A549 (cell line): ENCODE measurements at regions not wholly inside any gene's neighbourhood (a gene's known extent, or its start where the extent isn't known, plus 50 kb on each side); places are given as distances from the start of the nearest gene placed in this dataset.

Experiments used
- ATAC-seq, 2 experiments: fragments of 200-7000 bp in 1 of 2; fragments of >200 bp in 1 of 2; cut with Nextera tagmentation in 1 of 2; cut with Tn5 transposase in 1 of 2; 3 replicates each; pipeline versions ENCODE4 v1.8.0 to v1.9.1; 2018 to 2020; ENCODE audit warnings: mild to moderate bottlenecking in 1 of 2, moderate library complexity in 1 of 2
- CTCF ChIA-PET: fragments of 300-600 bp; sonication (Branson Sonifier 250); formaldehyde crosslinking; extraction: SDS; loops from one replicate; lab custom pipeline; 2021; ENCODE audit warnings: antibody characterized with exemption, inconsistent platforms; lab: Yijun Ruan, JAX
- POLR2A ChIA-PET: fragments of 350-600 bp; formaldehyde crosslinking; extraction: SDS; loops from one replicate; lab custom pipeline; 2021; ENCODE audit warnings: antibody characterized with exemption, inconsistent platforms; lab: Yijun Ruan, JAX
- DNase-seq, 2 experiments: peaks; one replicate each; pipeline versions ENCODE4 v3.0.0 to v3.0.0-alpha.2; 2011 to 2016; ENCODE audit warnings: low read depth in 1 of 2, low spot score in 1 of 2
- FAIRE-seq: peaks from 2 replicates; lab custom pipeline; 2011; peaks lifted over from hg19 to GRCh38; lab: Jason Lieb, UNC
- H3K27ac ChIP-seq, 2 experiments: fragments of >200 bp; sonication (Bioruptor Twin); formaldehyde crosslinking; 3 replicates each; pipeline ENCODE4 v1.5.1; 2016 to 2017
- H3K4me1 ChIP-seq: fragments of >200 bp; sonication (Bioruptor Twin); formaldehyde crosslinking; 3 replicates; pipeline ENCODE4 v1.6.1; 2016
- H3K4me2 ChIP-seq: fragments of >200 bp; sonication (Bioruptor Twin); formaldehyde crosslinking; 3 replicates; pipeline ENCODE4 v1.6.1; 2016
- H3K4me3 ChIP-seq: fragments of >200 bp; sonication (Bioruptor Twin); formaldehyde crosslinking; 3 replicates; pipeline ENCODE4 v1.5.1; 2016
- H3K9me3 ChIP-seq: fragments of >200 bp; sonication (Bioruptor Twin); formaldehyde crosslinking; 3 replicates; pipeline ENCODE4 v1.6.1; 2016
- BHLHE40 ChIP-seq: IDR thresholded peaks from 2 replicates; pipeline ENCODE4 v1.6.1; 2012; ENCODE audit warnings: low read depth, low read length, inconsistent platforms
- CEBPB ChIP-seq, 2 experiments: fragments of >200 bp in 1 of 2; sonication (Bioruptor Twin) in 1 of 2; formaldehyde crosslinking in 1 of 2; IDR thresholded peaks; 2 replicates each; pipeline ENCODE4 v1.6.1; 2012 to 2016
- CHD2 ChIP-seq: fragments of 150-350 bp; IDR thresholded peaks from 2 replicates; pipeline ENCODE4 v1.6.1; 2014; ENCODE audit warnings: low read length; ENCODE audit not compliant: partially characterized antibody
- CHD4 ChIP-seq: fragments of 200-600 bp; sonication (generic); IDR thresholded peaks from 2 replicates; pipeline ENCODE4 v1.6.1; 2016; ENCODE audit warnings: antibody characterized with exemption, mild to moderate bottlenecking, borderline replicate concordance
- EHF ChIP-seq: fragments of 250-450 bp; sonication (Bioruptor Pico); IDR thresholded peaks from 2 replicates; pipeline ENCODE4 v1.5.0; 2020; ENCODE audit warnings: mild to moderate bottlenecking
- FOSB ChIP-seq: fragments of 250-450 bp; sonication (Bioruptor Pico); IDR thresholded peaks from 2 replicates; pipeline ENCODE4 v1.5.0; 2020; ENCODE audit warnings: mild to moderate bottlenecking, moderate library complexity
- FOSL2 ChIP-seq, 2 experiments: fragments of 450-650 bp in 1 of 2; fragments of >200 bp in 1 of 2; sonication (Bioruptor Twin) in 1 of 2; formaldehyde crosslinking; IDR thresholded peaks; 2 replicates each; pipeline versions ENCODE4 v1.5.0 to v1.6.1; 2016 to 2020; ENCODE audit warnings: mild to moderate bottlenecking in 1 of 2, moderate library complexity in 1 of 2
- GATA3 ChIP-seq: IDR thresholded peaks from 2 replicates; pipeline ENCODE4 v1.6.1; 2012; ENCODE audit warnings: borderline replicate concordance
- HDAC2 ChIP-seq: fragments of 200-600 bp; sonication (generic); IDR thresholded peaks from 2 replicates; pipeline ENCODE4 v1.6.1; 2016
- HOXA7 ChIP-seq: fragments of 250-450 bp; sonication (Bioruptor Pico); IDR thresholded peaks from 2 replicates; pipeline ENCODE4 v1.5.0; 2020; ENCODE audit warnings: mild to moderate bottlenecking, moderate library complexity
- HOXB5 ChIP-seq: fragments of 250-450 bp; sonication (Bioruptor Pico); IDR thresholded peaks from 2 replicates; pipeline ENCODE4 v1.5.0; 2020; ENCODE audit warnings: mild to moderate bottlenecking, moderate library complexity
- JUN ChIP-seq, 2 experiments: fragments of >200 bp; sonication (Bioruptor Twin); formaldehyde crosslinking; IDR thresholded peaks; 2 replicates in 1 of 2; 3 replicates in 1 of 2; pipeline ENCODE4 v1.6.1; 2016 to 2017
- JUNB ChIP-seq: fragments of >200 bp; sonication (Bioruptor Twin); formaldehyde crosslinking; IDR thresholded peaks from 2 replicates; pipeline ENCODE4 v1.6.1; 2016
- KDM1A ChIP-seq: fragments of 200-600 bp; sonication (generic); IDR thresholded peaks from 2 replicates; pipeline ENCODE4 v1.6.1; 2016; ENCODE audit warnings: low read depth, mild to moderate bottlenecking
- MYC ChIP-seq: IDR thresholded peaks from 2 replicates; pipeline ENCODE4 v1.6.1; 2012; ENCODE audit warnings: mild to moderate bottlenecking, inconsistent platforms, low read length, improper control_type of control experiment, borderline replicate concordance
- NFE2L2 ChIP-seq: fragments of 150-350 bp; conservative IDR thresholded peaks from 2 replicates; pipeline ENCODE4 v1.6.1; 2014; ENCODE audit warnings: low read length
- PHF8 ChIP-seq: fragments of 200-600 bp; sonication (generic); IDR thresholded peaks from 2 replicates; pipeline ENCODE4 v1.6.1; 2016; ENCODE audit warnings: low read depth, mild to moderate bottlenecking, antibody characterized with exemption, moderate library complexity, borderline replicate concordance
- POLR2A ChIP-seq: IDR thresholded peaks from 2 replicates; pipeline ENCODE4 v1.6.1; 2012; ENCODE audit warnings: mild to moderate bottlenecking, low read length
- RCOR1 ChIP-seq: fragments of 150-350 bp; IDR thresholded peaks from 2 replicates; pipeline ENCODE4 v1.6.1; 2014; ENCODE audit warnings: antibody characterized with exemption, low read length, low read depth
- RNF2 ChIP-seq: fragments of 200-600 bp; sonication (generic); IDR thresholded peaks from 2 replicates; pipeline ENCODE4 v1.6.1; 2016; ENCODE audit warnings: low read depth, mild to moderate bottlenecking, antibody characterized with exemption, moderate library complexity, borderline replicate concordance
- SMC3 ChIP-seq: fragments of >200 bp; sonication (Bioruptor Twin); formaldehyde crosslinking; IDR thresholded peaks from 3 replicates; pipeline ENCODE4 v1.6.1; 2018; ENCODE audit warnings: inconsistent platforms
- ZC3H11A ChIP-seq: fragments of 450-650 bp; IDR thresholded peaks from 2 replicates; pipeline ENCODE4 v1.6.1; 2014; ENCODE audit warnings: antibody characterized with exemption, mild to moderate bottlenecking
- ZNF302 ChIP-seq: fragments of 250-450 bp; sonication (Bioruptor Pico); IDR thresholded peaks from 2 replicates; pipeline ENCODE4 v1.9.0; 2021; ENCODE audit warnings: inconsistent platforms, mild to moderate bottlenecking, moderate library complexity
- WGBS: methylation state at CpG from one replicate; pipeline ENCODE4 v1.1.6; 2017; ENCODE audit errors: missing lambda C conversion rate; 5-methylcytosine and 5-hydroxymethylcytosine counted together
- TF ChIP-seq, protein P1 (sequence below): fragments of >200 bp; sonication (Bioruptor Twin); formaldehyde crosslinking; IDR thresholded peaks from 3 replicates; pipeline ENCODE4 v1.5.1; 2016
- TF ChIP-seq, protein P2 (sequence below): IDR thresholded peaks from 2 replicates; pipeline ENCODE4 v1.6.1; 2012; ENCODE audit warnings: low read depth, borderline replicate concordance
- TF ChIP-seq, protein P3 (sequence below): fragments of 200-600 bp; sonication (generic); IDR thresholded peaks from 2 replicates; pipeline ENCODE4 v1.6.1; 2016; ENCODE audit warnings: antibody characterized with exemption, mild to moderate bottlenecking, moderate library complexity
- TF ChIP-seq, protein P4 (sequence below): IDR thresholded peaks from 2 replicates; pipeline ENCODE4 v1.6.1; 2012
- TF ChIP-seq, protein P5 (sequence below): fragments of >200 bp; sonication (Bioruptor Twin); formaldehyde crosslinking; IDR thresholded peaks from 3 replicates; pipeline ENCODE4 v1.6.1; 2016
- TF ChIP-seq, protein P6 (sequence below): fragments of 250-450 bp; sonication (Bioruptor Pico); IDR thresholded peaks from 2 replicates; pipeline ENCODE4 v1.5.0; 2021; ENCODE audit warnings: mild to moderate bottlenecking, moderate library complexity, borderline replicate concordance

DNA sequence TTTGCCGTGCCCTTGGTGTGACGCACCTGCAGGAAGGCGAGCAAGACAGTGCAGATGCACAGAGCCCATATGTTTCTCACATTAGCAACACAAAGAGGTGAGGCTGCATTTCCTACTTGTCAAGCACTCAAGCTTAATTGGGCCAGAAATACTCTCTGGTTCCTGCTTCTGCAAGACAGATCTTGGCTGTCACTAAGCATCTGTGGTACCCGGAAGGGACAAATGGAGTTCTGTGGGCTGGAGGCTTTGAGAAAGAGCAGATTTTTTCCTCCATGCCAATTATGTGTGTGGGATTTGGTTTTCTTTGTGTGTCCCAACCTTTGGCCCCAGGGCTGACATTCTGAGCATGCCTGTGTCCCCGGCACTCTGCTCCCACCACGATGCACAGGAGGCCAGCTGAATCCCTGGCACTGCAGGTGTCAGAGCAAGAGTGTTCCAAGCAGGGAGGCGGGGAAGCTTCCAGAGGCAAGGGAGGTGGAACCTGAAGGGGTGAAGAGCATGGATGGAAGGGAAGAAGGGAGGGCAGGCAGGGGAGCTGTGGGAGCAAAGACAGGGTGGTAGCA is 52.0 kb upstream of the STUM start:
- 59% methylated on average over 7 of the region's 7 CpGs for WGBS
- TF ChIP-seq GATA3 (no peak), SMC3 (no peak), CHD4 (no peak), HOXA7 (CRISPR knock-in tag) (no peak), NFE2L2 (no peak), EHF (CRISPR knock-in tag) (no peak), RCOR1 (no peak), FOSB (no peak), CEBPB (IDR thresholded peaks at IDR 0.05) (no peak), PHF8 (no peak), RNF2 (no peak), JUN (IDR thresholded peaks at IDR 0.05) (no peak), FOSL2 (IDR thresholded peaks at IDR 0.05) (no peak), FOSL2 (CRISPR knock-in tag; IDR thresholded peaks at IDR 0.05) (no peak)
- TF ChIP-seq, protein P1, sequence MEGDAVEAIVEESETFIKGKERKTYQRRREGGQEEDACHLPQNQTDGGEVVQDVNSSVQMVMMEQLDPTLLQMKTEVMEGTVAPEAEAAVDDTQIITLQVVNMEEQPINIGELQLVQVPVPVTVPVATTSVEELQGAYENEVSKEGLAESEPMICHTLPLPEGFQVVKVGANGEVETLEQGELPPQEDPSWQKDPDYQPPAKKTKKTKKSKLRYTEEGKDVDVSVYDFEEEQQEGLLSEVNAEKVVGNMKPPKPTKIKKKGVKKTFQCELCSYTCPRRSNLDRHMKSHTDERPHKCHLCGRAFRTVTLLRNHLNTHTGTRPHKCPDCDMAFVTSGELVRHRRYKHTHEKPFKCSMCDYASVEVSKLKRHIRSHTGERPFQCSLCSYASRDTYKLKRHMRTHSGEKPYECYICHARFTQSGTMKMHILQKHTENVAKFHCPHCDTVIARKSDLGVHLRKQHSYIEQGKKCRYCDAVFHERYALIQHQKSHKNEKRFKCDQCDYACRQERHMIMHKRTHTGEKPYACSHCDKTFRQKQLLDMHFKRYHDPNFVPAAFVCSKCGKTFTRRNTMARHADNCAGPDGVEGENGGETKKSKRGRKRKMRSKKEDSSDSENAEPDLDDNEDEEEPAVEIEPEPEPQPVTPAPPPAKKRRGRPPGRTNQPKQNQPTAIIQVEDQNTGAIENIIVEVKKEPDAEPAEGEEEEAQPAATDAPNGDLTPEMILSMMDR: no peak
- TF ChIP-seq, protein P2, sequence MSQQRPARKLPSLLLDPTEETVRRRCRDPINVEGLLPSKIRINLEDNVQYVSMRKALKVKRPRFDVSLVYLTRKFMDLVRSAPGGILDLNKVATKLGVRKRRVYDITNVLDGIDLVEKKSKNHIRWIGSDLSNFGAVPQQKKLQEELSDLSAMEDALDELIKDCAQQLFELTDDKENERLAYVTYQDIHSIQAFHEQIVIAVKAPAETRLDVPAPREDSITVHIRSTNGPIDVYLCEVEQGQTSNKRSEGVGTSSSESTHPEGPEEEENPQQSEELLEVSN: no peak
- TF ChIP-seq, protein P3, sequence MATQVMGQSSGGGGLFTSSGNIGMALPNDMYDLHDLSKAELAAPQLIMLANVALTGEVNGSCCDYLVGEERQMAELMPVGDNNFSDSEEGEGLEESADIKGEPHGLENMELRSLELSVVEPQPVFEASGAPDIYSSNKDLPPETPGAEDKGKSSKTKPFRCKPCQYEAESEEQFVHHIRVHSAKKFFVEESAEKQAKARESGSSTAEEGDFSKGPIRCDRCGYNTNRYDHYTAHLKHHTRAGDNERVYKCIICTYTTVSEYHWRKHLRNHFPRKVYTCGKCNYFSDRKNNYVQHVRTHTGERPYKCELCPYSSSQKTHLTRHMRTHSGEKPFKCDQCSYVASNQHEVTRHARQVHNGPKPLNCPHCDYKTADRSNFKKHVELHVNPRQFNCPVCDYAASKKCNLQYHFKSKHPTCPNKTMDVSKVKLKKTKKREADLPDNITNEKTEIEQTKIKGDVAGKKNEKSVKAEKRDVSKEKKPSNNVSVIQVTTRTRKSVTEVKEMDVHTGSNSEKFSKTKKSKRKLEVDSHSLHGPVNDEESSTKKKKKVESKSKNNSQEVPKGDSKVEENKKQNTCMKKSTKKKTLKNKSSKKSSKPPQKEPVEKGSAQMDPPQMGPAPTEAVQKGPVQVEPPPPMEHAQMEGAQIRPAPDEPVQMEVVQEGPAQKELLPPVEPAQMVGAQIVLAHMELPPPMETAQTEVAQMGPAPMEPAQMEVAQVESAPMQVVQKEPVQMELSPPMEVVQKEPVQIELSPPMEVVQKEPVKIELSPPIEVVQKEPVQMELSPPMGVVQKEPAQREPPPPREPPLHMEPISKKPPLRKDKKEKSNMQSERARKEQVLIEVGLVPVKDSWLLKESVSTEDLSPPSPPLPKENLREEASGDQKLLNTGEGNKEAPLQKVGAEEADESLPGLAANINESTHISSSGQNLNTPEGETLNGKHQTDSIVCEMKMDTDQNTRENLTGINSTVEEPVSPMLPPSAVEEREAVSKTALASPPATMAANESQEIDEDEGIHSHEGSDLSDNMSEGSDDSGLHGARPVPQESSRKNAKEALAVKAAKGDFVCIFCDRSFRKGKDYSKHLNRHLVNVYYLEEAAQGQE: no peak
- H3K4me2 ChIP-seq: no peak overlapping the region
- POLR2A ChIA-PET: no interaction called here
- CTCF ChIA-PET: no interaction called here
- no peak overlapping the region for H3K27ac ChIP-seq
- H3K4me1 ChIP-seq: no peaks in the 10 kb centered on the region
- ATAC-seq: no peak
- no peak for DNase-seq
- no peak overlapping the region for H3K4me3 ChIP-seq
- no peaks in the 10 kb centered on the region for H3K9me3 ChIP-seq
- FAIRE-seq: no peak

DNA sequence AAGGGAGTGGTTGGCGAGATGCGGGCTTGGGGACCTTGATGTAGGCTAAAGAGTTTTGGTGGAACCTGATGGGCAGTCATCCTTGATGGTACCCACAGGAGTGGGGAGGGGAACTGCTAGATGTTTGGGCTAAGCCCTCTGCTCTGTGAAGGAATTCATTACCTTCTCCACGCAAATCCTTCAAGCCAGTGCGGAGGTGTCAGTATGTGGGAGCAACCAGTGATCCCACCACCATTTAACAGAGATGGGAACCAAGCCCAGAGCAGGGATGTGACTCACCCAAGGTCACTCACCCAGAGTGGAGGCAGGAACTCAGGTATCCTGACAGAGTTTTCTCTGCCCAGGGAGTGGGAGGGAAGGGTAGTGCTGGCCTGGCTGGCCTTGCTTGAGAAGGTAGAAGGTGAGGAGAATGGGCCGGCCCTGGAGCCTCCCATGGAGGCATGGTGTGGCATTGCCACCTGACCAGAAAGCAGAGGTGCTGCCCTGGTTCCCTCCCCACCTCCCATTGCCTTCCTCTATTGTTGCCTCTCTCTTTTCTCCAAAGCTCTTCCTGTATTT is 51.2 kb upstream of the STUM start:
- Histone ChIP-seq H3K4me1 (no peaks in the 10 kb centered on the region), H3K27ac (no peak overlapping the region), H3K9me3 (no peaks in the 10 kb centered on the region), H3K4me2 (no peak overlapping the region), H3K4me3 (no peak overlapping the region)
- no peak for DNase-seq
- ChIA-PET POLR2A (no interaction called here), CTCF (interaction anchor here (0.9 to 1.0 kb wide), 3 partner anchors 9 to 112 kb away, joined by 3 read pairs; no protein-coding TSS in a partner anchor)
- ATAC-seq: no peak
- WGBS: 53% methylated on average over 5 of the region's 5 CpGs
- FAIRE-seq: no peak
- no peak for TF ChIP-seq JUNB
- TF ChIP-seq ZC3H11A: no peak
- TF ChIP-seq, protein P4, sequence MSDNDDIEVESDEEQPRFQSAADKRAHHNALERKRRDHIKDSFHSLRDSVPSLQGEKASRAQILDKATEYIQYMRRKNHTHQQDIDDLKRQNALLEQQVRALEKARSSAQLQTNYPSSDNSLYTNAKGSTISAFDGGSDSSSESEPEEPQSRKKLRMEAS: no peak
- no peak for TF ChIP-seq HDAC2
- TF ChIP-seq NFE2L2: no peak
- TF ChIP-seq HOXA7 (CRISPR knock-in tag): no peak
- no peak for TF ChIP-seq PHF8
- TF ChIP-seq HOXB5 (CRISPR knock-in tag): no peak
- no peak for TF ChIP-seq CEBPB (IDR thresholded peaks at IDR 0.05)
- TF ChIP-seq MYC: no peak
- TF ChIP-seq KDM1A: no peak
- TF ChIP-seq FOSL2 (IDR thresholded peaks at IDR 0.05): no peak
- no peak for TF ChIP-seq FOSL2 (CRISPR knock-in tag; IDR thresholded peaks at IDR 0.05)
- TF ChIP-seq BHLHE40: no peak
- TF ChIP-seq POLR2A: no peak
- TF ChIP-seq CHD2: no peak
- TF ChIP-seq GATA3: no peak
- no peak for TF ChIP-seq ZNF302 (CRISPR knock-in tag)
- TF ChIP-seq, protein P5, sequence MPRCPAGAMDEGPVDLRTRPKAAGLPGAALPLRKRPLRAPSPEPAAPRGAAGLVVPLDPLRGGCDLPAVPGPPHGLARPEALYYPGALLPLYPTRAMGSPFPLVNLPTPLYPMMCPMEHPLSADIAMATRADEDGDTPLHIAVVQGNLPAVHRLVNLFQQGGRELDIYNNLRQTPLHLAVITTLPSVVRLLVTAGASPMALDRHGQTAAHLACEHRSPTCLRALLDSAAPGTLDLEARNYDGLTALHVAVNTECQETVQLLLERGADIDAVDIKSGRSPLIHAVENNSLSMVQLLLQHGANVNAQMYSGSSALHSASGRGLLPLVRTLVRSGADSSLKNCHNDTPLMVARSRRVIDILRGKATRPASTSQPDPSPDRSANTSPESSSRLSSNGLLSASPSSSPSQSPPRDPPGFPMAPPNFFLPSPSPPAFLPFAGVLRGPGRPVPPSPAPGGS: no peak
- TF ChIP-seq, protein P6, sequence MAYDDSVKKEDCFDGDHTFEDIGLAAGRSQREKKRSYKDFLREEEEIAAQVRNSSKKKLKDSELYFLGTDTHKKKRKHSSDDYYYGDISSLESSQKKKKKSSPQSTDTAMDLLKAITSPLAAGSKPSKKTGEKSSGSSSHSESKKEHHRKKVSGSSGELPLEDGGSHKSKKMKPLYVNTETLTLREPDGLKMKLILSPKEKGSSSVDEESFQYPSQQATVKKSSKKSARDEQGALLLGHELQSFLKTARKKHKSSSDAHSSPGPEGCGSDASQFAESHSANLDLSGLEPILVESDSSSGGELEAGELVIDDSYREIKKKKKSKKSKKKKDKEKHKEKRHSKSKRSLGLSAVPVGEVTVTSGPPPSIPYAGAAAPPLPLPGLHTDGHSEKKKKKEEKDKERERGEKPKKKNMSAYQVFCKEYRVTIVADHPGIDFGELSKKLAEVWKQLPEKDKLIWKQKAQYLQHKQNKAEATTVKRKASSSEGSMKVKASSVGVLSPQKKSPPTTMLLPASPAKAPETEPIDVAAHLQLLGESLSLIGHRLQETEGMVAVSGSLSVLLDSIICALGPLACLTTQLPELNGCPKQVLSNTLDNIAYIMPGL (CRISPR knock-in tag): no peak
